Neuronal stem cell (in vitro differentiated cells): ENCODE measurements at regions not wholly inside any gene's neighbourhood (a gene's known extent, or its start where the extent isn't known, plus 50 kb on each side); places are given as distances from the start of the nearest gene placed in this dataset.

Source experiments
- DNase-seq: peaks from one replicate; pipeline ENCODE4 v3.0.0-alpha.2; 2013; ENCODE audit warnings: low spot score
- H2AFZ ChIP-seq: one replicate; pipeline ENCODE4 v1.6.1; 2013; ENCODE audit warnings: mild to moderate bottlenecking, low read length, inconsistent platforms
- H2AK5ac ChIP-seq: 2 replicates; pipeline ENCODE4 v1.6.1; 2013; ENCODE audit warnings: low read depth, mild to moderate bottlenecking, inconsistent platforms, low read length, moderate library complexity, mixed read lengths
- H2BK120ac ChIP-seq: 2 replicates; pipeline ENCODE4 v1.6.1; 2013; ENCODE audit warnings: low read depth, mild to moderate bottlenecking, inconsistent platforms, low read length, moderate library complexity, mixed read lengths
- H2BK12ac ChIP-seq: one replicate; pipeline ENCODE4 v1.6.1; 2013; ENCODE audit warnings: low read length, inconsistent platforms
- H2BK15ac ChIP-seq: 2 replicates; pipeline ENCODE4 v1.6.1; 2013; ENCODE audit warnings: mild to moderate bottlenecking, low read length, inconsistent platforms, mixed read lengths
- H2BK5ac ChIP-seq: one replicate; pipeline ENCODE4 v1.6.1; 2013; ENCODE audit warnings: inconsistent platforms, mild to moderate bottlenecking, low read length, moderate library complexity
- H3K14ac ChIP-seq: one replicate; pipeline ENCODE4 v1.6.1; 2013; ENCODE audit warnings: low read length, inconsistent platforms
- H3K18ac ChIP-seq: 2 replicates; pipeline ENCODE4 v1.6.1; 2013; ENCODE audit warnings: low read length, inconsistent platforms
- H3K23ac ChIP-seq: 2 replicates; pipeline ENCODE4 v1.6.1; 2013; ENCODE audit warnings: low read depth, mild to moderate bottlenecking, mixed read lengths, low read length, inconsistent platforms; ENCODE audit not compliant: poor library complexity
- H3K27ac ChIP-seq: replicated peaks from 3 replicates; pipeline ENCODE4 v1.5.1; 2013; ENCODE audit warnings: low read length, inconsistent platforms
- H3K27me3 ChIP-seq, 3 experiments: 2 replicates each; pipeline ENCODE4 v1.6.1; 2013; ENCODE audit warnings: low read length in 3 of 3, mild to moderate bottlenecking in 2 of 3, inconsistent platforms in 1 of 3, low read depth in 1 of 3, mixed read lengths in 1 of 3, moderate library complexity in 1 of 3; ENCODE audit not compliant: control insufficient read depth in 3 of 3, insufficient read depth in 3 of 3
- H3K36me3 ChIP-seq, 2 donors: replicated peaks in 1 of 2; 2 replicates each; pipeline ENCODE4 v1.6.1; 2013; ENCODE audit warnings: low read length in 2 of 2; ENCODE audit not compliant: control insufficient read depth in 2 of 2, insufficient read depth in 2 of 2
- H3K4ac ChIP-seq: 2 replicates; pipeline ENCODE4 v1.6.1; 2013; ENCODE audit warnings: inconsistent platforms, mild to moderate bottlenecking, low read length, moderate library complexity
- H3K4me1 ChIP-seq, 2 donors: 1 replicate in 1 of 2; 2 replicates in 1 of 2; pipeline ENCODE4 v1.6.1; 2013; ENCODE audit warnings: low read length in 2 of 2, low read depth in 1 of 2; ENCODE audit not compliant: control insufficient read depth in 2 of 2, insufficient read depth in 1 of 2
- H3K4me2 ChIP-seq: one replicate; pipeline ENCODE4 v1.6.1; 2013; ENCODE audit warnings: mild to moderate bottlenecking, low read length, inconsistent platforms; ENCODE audit not compliant: insufficient read depth, poor library complexity, severe bottlenecking
- H3K4me3 ChIP-seq, 2 donors: 2 replicates each; pipeline ENCODE4 v1.5.1; 2013; ENCODE audit warnings: low read length in 2 of 2, mild to moderate bottlenecking in 2 of 2, inconsistent platforms in 1 of 2, moderate library complexity in 1 of 2
- H3K79me1 ChIP-seq: one replicate; pipeline ENCODE4 v1.6.1; 2013; ENCODE audit warnings: low read depth, mild to moderate bottlenecking, inconsistent platforms, low read length, moderate library complexity
- H3K9ac ChIP-seq: one replicate; pipeline ENCODE4 v1.6.1; 2013; ENCODE audit warnings: mild to moderate bottlenecking, low read depth, low read length, inconsistent platforms; ENCODE audit not compliant: poor library complexity
- H3K9me3 ChIP-seq, 2 donors: replicated peaks in 1 of 2; 2 replicates each; pipeline versions ENCODE3 to v1.6.1; 2013; ENCODE audit warnings: low read length in 2 of 2, mild to moderate bottlenecking in 2 of 2, inconsistent platforms in 1 of 2, low read depth in 1 of 2, mixed read lengths in 1 of 2, moderate library complexity in 1 of 2; ENCODE audit not compliant: control insufficient read depth in 2 of 2, insufficient read depth in 1 of 2
- H4K8ac ChIP-seq: one replicate; pipeline ENCODE4 v1.6.1; 2013; ENCODE audit warnings: low read depth, mild to moderate bottlenecking, inconsistent platforms, low read length, moderate library complexity
- H4K91ac ChIP-seq: one replicate; pipeline ENCODE4 v1.6.1; 2013; ENCODE audit warnings: low read length, low read depth, mild to moderate bottlenecking, inconsistent platforms; ENCODE audit not compliant: poor library complexity
- WGBS, 2 donors: extraction: QIAGEN DNeasy Blood & Tissue Kit; methylation state at CpG; one replicate each; pipeline ENCODE4 v1.1.7; 2013; ENCODE audit warnings: missing lambda C conversion rate in 2 of 2, mixed read lengths in 1 of 2; ENCODE audit not compliant: insufficient read length in 2 of 2, insufficient replicate concordance in 1 of 2; ENCODE audit errors: extremely low coverage in 2 of 2; 5-methylcytosine and 5-hydroxymethylcytosine counted together

DNA sequence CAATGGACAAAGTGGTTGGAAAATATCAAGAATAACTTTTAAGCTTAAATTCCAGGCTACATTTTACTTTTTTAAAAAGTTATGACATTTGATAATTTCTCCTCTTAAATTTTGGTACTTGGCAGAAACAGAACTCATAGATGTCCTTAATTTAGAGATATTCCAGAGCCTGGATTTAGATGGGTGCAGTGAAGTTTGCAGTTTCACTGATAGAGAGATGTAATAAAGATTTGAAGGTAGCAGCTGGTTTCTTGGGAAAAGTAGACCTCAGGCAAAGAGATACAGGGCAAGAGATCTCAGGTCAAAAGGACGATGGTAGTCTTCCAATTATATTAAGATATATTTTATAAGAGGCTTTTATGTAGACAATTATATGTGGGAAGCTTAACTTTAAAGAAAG, 134.6 kb downstream of the ISL1 start:
- H2BK5ac ChIP-seq = no peak overlapping the region
- H2BK120ac ChIP-seq = no peak overlapping the region
- H2BK12ac ChIP-seq = no peak overlapping the region
- no peak overlapping the region for H3K9ac ChIP-seq
- H4K91ac ChIP-seq = no peak overlapping the region
- no peak overlapping the region for H3K4ac ChIP-seq
- H3K79me1 ChIP-seq = no peaks in the 10 kb centered on the region
- no peak for DNase-seq
- H2AFZ ChIP-seq = no peak overlapping the region
- H3K14ac ChIP-seq = no peak overlapping the region
- H4K8ac ChIP-seq = no peak overlapping the region
- no peak overlapping the region for H2BK15ac ChIP-seq
- H3K4me3 ChIP-seq = no peak overlapping the region
- no peaks in the 10 kb centered on the region for H3K27me3 ChIP-seq
- no peaks in the 10 kb centered on the region for H3K36me3 ChIP-seq
- no CpG with 5 or more reads among the region's 1 CpG for WGBS, 2 donors
- no peak overlapping the region for H3K27ac ChIP-seq
- H3K4me2 ChIP-seq = no peak overlapping the region
- H3K23ac ChIP-seq = no peak overlapping the region
- no peaks in the 10 kb centered on the region for H3K4me1 ChIP-seq
- H2AK5ac ChIP-seq = no peak overlapping the region
- no peaks in the 10 kb centered on the region for H3K9me3 ChIP-seq
- H3K18ac ChIP-seq = no peak overlapping the region

DNA sequence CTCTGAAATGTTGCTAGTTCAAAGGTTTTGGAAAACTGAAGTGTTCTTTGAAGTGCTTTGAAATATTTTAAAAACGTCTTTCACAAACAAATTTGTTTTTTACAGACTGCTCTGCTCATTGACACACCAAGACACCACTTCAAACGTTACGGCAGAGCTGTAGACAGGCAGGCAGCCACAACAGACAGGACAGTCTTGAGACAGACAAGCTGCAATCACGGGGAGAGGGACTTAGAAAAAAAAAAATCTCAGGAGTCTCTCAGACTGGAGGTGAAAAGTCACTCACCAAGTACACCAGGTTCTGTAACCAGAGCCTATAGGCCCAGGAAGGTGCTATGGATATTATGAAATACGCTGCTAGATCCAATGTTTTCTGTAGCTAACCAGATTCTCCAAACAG, 135.4 kb downstream of the ISL1 start:
- DNase-seq = no peak
- H3K27me3 ChIP-seq = no peaks in the 10 kb centered on the region
- no peaks in the 10 kb centered on the region for H3K4me1 ChIP-seq
- no peak overlapping the region for H2BK12ac ChIP-seq
- no peaks in the 10 kb centered on the region for H3K9me3 ChIP-seq
- no peak overlapping the region for H3K4ac ChIP-seq
- H2BK15ac ChIP-seq = no peak overlapping the region
- no CpG with 5 or more reads among the region's 5 CpGs for WGBS, 2 donors
- no peak overlapping the region for H4K91ac ChIP-seq
- H3K4me2 ChIP-seq = no peak overlapping the region
- H3K36me3 ChIP-seq = no peaks in the 10 kb centered on the region
- no peak overlapping the region for H3K27ac ChIP-seq
- no peak overlapping the region for H3K9ac ChIP-seq
- no peak overlapping the region for H3K18ac ChIP-seq
- no peak overlapping the region for H2BK120ac ChIP-seq
- no peak overlapping the region for H3K23ac ChIP-seq
- no peak overlapping the region for H2AFZ ChIP-seq
- no peak overlapping the region for H2AK5ac ChIP-seq
- H3K4me3 ChIP-seq = no peak overlapping the region
- H3K79me1 ChIP-seq = no peaks in the 10 kb centered on the region
- H4K8ac ChIP-seq = no peak overlapping the region
- H3K14ac ChIP-seq = no peak overlapping the region
- no peak overlapping the region for H2BK5ac ChIP-seq

DNA sequence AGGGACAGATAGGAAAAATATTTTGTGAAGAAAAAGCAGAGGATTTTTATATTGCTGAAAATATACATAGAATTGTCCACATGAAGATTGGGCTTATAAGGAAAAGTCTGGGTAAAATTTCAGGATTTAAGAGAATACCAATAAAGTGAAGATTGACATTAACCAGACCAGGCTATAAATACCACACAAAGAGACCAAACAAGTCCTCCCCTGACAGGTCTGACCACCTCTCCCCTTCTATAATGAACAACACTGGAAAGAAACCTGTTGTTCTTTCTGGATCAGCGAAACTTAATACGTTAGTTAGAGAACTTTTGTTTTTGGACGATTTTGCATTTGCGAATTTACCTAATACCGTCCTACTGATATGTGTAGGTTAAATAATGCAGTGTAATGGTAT, 138.3 kb downstream of the ISL1 start:
- no peak overlapping the region for H3K4me2 ChIP-seq
- H2AK5ac ChIP-seq = no peak overlapping the region
- H3K4me3 ChIP-seq = no peak overlapping the region

DNA sequence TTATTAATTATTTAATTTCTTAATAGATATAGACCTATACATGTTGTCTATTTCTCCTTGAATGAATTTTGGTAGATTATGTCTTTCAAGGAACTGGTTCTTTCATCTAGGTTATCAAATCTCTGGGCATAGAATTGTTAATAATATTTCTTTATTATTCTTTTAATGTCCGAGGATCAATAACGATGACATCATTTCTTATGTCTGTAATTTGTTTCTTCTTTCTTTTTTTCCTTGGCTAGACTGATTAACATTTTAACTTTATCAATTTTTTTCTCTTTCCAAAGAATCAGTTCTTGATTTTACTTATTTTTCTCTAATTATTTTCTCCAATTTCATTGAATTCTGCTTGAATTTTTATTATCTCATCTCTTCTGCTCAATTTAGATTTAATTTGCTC, 156.0 kb downstream of the ISL1 start:
- Histone ChIP-seq H2AK5ac (no peak overlapping the region), H3K14ac (no peak overlapping the region), H2AFZ (no peak overlapping the region), H3K36me3 (no peaks in the 10 kb centered on the region), H3K79me1 (no peaks in the 10 kb centered on the region), H3K4me3 (no peak overlapping the region), H4K91ac (no peak overlapping the region), H3K4me2 (no peak overlapping the region), H3K27ac (no peak overlapping the region), H3K27me3 (no peaks in the 10 kb centered on the region), H3K23ac (no peak overlapping the region), H3K4me1 (no peaks in the 10 kb centered on the region), H3K18ac (no peak overlapping the region), H2BK120ac (no peak overlapping the region), H4K8ac (no peak overlapping the region), H2BK15ac (no peak overlapping the region), H3K9me3 (no peaks in the 10 kb centered on the region), H2BK12ac (no peak overlapping the region), H3K9ac (no peak overlapping the region), H3K4ac (no peak overlapping the region), H2BK5ac (no peak overlapping the region)
- no CpG with 5 or more reads among the region's 2 CpGs for whole genome bisulfite sequencing, 2 donors
- DNase-seq = no peak

More for the DNA sequence above, 138.3 kb downstream of the ISL1 start:
- Histone ChIP-seq H3K14ac (no peak overlapping the region), H3K9ac (no peak overlapping the region), H2BK12ac (no peak overlapping the region), H3K9me3 (no peaks in the 10 kb centered on the region), H4K91ac (no peak overlapping the region), H4K8ac (no peak overlapping the region), H3K23ac (no peak overlapping the region), H3K79me1 (no peaks in the 10 kb centered on the region), H2BK15ac (no peak overlapping the region), H2BK120ac (no peak overlapping the region), H3K4me1 (no peaks in the 10 kb centered on the region), H3K18ac (no peak overlapping the region), H2AFZ (no peak overlapping the region), H3K27ac (no peak overlapping the region), H2BK5ac (no peak overlapping the region), H3K27me3 (no peaks in the 10 kb centered on the region), H3K36me3 (no peaks in the 10 kb centered on the region), H3K4ac (no peak overlapping the region)
- no peak for DNase-seq
- no CpG with 5 or more reads among the region's 5 CpGs for WGBS, 2 donors
